ENCODE measurements at regions not wholly inside any gene's neighbourhood (a gene's known extent, or its start where the extent isn't known, plus 50 kb on each side); places are given as distances from the start of the nearest gene placed in this dataset.

GRCh38 chr3:28597452-28597851 is 248.8 kb upstream of the AZI2 start:
- Histone ChIP-seq H3K27ac (ENCODE audit: low read depth, low read length) (no peak overlapping the region), H3K4ac (replicated peaks; ENCODE audit: insufficient read length, low read depth, low read length) (no peak overlapping the region), H2BK120ac (replicated peaks; ENCODE audit: low read depth, low read length) (no peak overlapping the region), H3K4me1 (replicated peaks in 1 of 4; ENCODE audit: control insufficient read depth in 3 of 4, insufficient read depth in 4 of 4, low read length in 3 of 4) (peaks cover 0 to 2% (median 0%) of the 10 kb centered on the region in 4 experiments; a peak in 1 of 7 replicates), H3K23me2 (ENCODE audit: low read depth, low read length) (no peaks in the 10 kb centered on the region; the same call in 1 of the 2 replicates), H2AK5ac (ENCODE audit: low read depth, low read length) (no peak overlapping the region), H3K23ac (ENCODE audit: insufficient read length) (no peak overlapping the region), H3K9ac (replicated peaks in 1 of 4; ENCODE audit: extremely low read depth in 1 of 4, low read depth in 3 of 4, low read length in 3 of 4) (no peak overlapping the region), H3K36me3 (ENCODE audit: control insufficient read depth in 2 of 4, insufficient read depth in 4 of 4, low read length in 3 of 4) (no peaks in the 10 kb centered on the region), H4K8ac (ENCODE audit: extremely low read depth, insufficient read depth, low read length) (no peak overlapping the region), H4K5ac (ENCODE audit: insufficient read length, low read depth, low read length) (no peak overlapping the region), H3K79me1 (ENCODE audit: low read depth, low read length) (no peaks in the 10 kb centered on the region), H4K91ac (replicated peaks; ENCODE audit: insufficient read length, low read length) (no peak overlapping the region), H2AFZ (ENCODE audit: low read length) (no peak overlapping the region), H3K18ac (ENCODE audit: extremely low read depth, low read length) (no peak overlapping the region), H2BK15ac (ENCODE audit: low read length) (no peak overlapping the region), H3K4me3 (ENCODE audit: extremely low read depth in 1 of 4, insufficient read depth in 2 of 4, low read depth in 3 of 4, low read length in 4 of 4) (no peak overlapping the region), H2BK20ac (ENCODE audit: low read length) (no peak overlapping the region), H3K4me2 (ENCODE audit: insufficient read depth in 1 of 2, low read depth in 2 of 2, low read length in 2 of 2) (no peak overlapping the region), H3K9me3 (ENCODE audit: insufficient read depth in 2 of 2, low read depth in 1 of 2, low read length in 1 of 2) (no peaks in the 10 kb centered on the region), H3K27me3 (replicated peaks in 1 of 4; ENCODE audit: control insufficient read depth in 3 of 4, extremely low read depth in 1 of 4, insufficient read depth in 3 of 4, low read length in 3 of 4) (no peaks in the 10 kb centered on the region), H3K79me2 (ENCODE audit: control insufficient read depth in 1 of 2, insufficient read depth in 2 of 2, low read length in 2 of 2) (no peaks in the 10 kb centered on the region), H2BK5ac (ENCODE audit: low read depth, low read length) (no peak overlapping the region), H4K20me1 (replicated peaks in 1 of 2; ENCODE audit: control insufficient read depth in 1 of 2, insufficient read depth in 2 of 2, low read length in 2 of 2) (no peaks in the 10 kb centered on the region), H3K56ac (replicated peaks; ENCODE audit: insufficient read length, low read depth, low read length) (no peak overlapping the region), H3K14ac (ENCODE audit: insufficient read length) (no peak overlapping the region), H2BK12ac (ENCODE audit: low read depth, low read length) (no peak overlapping the region)
- ChIA-PET POLR2A (ENCODE audit: partially characterized antibody) (no interaction called here), CTCF (ENCODE audit: partially characterized antibody) (interaction anchor here (0.9 kb wide), 1 partner anchor 70 kb away, joined by 3 read pairs; no protein-coding TSS in a partner anchor)
- FAIRE-seq, result no peak
- no peak for TF ChIP-seq CHD1 (IDR thresholded peaks at IDR 0.05; ENCODE audit: low read depth, low read length)
- no peak for TF ChIP-seq MAFK (IDR thresholded peaks at IDR 0.05; ENCODE audit: low read depth, low read length)
- TF ChIP-seq TBP (IDR thresholded peaks at IDR 0.05; ENCODE audit: low read depth, low read length), result no peak
- no peak for TF ChIP-seq SIN3A (conservative IDR thresholded peaks at IDR 0.05 in 1 of 2, IDR thresholded peaks at IDR 0.05 in 1 of 2; ENCODE audit: low read depth in 1 of 2, low read length in 2 of 2)
- no peak for TF ChIP-seq CREB1 (IDR thresholded peaks at IDR 0.05)
- TF ChIP-seq, protein P1, sequence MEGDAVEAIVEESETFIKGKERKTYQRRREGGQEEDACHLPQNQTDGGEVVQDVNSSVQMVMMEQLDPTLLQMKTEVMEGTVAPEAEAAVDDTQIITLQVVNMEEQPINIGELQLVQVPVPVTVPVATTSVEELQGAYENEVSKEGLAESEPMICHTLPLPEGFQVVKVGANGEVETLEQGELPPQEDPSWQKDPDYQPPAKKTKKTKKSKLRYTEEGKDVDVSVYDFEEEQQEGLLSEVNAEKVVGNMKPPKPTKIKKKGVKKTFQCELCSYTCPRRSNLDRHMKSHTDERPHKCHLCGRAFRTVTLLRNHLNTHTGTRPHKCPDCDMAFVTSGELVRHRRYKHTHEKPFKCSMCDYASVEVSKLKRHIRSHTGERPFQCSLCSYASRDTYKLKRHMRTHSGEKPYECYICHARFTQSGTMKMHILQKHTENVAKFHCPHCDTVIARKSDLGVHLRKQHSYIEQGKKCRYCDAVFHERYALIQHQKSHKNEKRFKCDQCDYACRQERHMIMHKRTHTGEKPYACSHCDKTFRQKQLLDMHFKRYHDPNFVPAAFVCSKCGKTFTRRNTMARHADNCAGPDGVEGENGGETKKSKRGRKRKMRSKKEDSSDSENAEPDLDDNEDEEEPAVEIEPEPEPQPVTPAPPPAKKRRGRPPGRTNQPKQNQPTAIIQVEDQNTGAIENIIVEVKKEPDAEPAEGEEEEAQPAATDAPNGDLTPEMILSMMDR (IDR thresholded peaks at IDR 0.05; ENCODE audit: control extremely low read depth in 1 of 3, insufficient read depth in 1 of 3, low read depth in 1 of 3, low read length in 3 of 3), result no peak
- TF ChIP-seq BCL11A (IDR thresholded peaks at IDR 0.05; ENCODE audit: low read depth in 2 of 2, low read length in 2 of 2), result no peak
- DNase-seq (ENCODE audit: low read depth in 1 of 2, low spot score in 2 of 2), result no peak
- WGBS, 2 experiments (ENCODE audit: extremely low coverage in 1 of 2, insufficient coverage in 1 of 2, insufficient read length in 1 of 2, insufficient replicate concordance in 2 of 2, low coverage in 1 of 2, low lambda C conversion rate in 2 of 2, missing lambda C conversion rate in 1 of 2), result 95% methylated on average over 6 of the region's 6 CpGs; no CpG with 5 or more reads in 1 of the 2 experiments

Data from H1 (cell line).